ENCODE measurements at regions not wholly inside any gene's neighbourhood (a gene's known extent, or its start where the extent isn't known, plus 50 kb on each side); places are given as distances from the start of the nearest gene placed in this dataset.

- DNase-seq (ENCODE audit: extremely low spot score): no peak
- CTCF ChIA-PET: no interaction called here
- POLR2A ChIA-PET: no interaction called here
- TF ChIP-seq CTCF (IDR thresholded peaks at IDR 0.05; ENCODE audit: control extremely low read depth, extremely low read depth, low read depth, missing control alignments): no peak
These were observed 575.0 kb downstream of the XPNPEP1 start for GRCh38 chr10:109348324-109348723.

DNA sequence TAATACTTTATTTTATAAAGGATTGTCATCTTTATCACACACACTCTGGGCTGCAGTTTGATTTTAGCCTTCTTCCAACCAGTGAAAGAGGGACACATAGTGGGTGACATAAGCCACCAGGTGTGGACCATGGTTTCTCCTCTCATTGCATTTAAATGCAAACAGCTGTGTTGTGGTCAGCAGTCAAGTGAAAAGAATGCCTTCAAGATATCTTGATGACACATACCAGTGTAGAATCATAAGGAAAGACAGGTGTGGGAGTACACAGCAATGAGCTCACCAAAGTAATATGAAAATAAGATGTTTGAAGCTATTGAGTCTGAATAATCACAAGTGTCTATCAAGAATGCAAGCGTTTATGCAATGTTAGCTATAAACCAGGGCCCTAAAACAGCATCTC lies 580.0 kb downstream of the XPNPEP1 start:
- ChIA-PET CTCF (interaction anchor here (1.1 to 1.6 kb wide), 2 partner anchors 58 to 120 kb away, joined by 3 read pairs; no protein-coding TSS in a partner anchor), POLR2A (no interaction called here)
- no peak for DNase-seq (ENCODE audit: extremely low spot score)
- no peak for TF ChIP-seq CTCF (IDR thresholded peaks at IDR 0.05; ENCODE audit: control extremely low read depth, extremely low read depth, low read depth, missing control alignments)

- TF ChIP-seq CTCF (IDR thresholded peaks at IDR 0.05; ENCODE audit: control extremely low read depth, extremely low read depth, low read depth, missing control alignments): no peak
- CTCF ChIA-PET: no interaction called here
These were observed 581.3 kb downstream of the XPNPEP1 start for GRCh38 chr10:109341986-109342385.

DNA sequence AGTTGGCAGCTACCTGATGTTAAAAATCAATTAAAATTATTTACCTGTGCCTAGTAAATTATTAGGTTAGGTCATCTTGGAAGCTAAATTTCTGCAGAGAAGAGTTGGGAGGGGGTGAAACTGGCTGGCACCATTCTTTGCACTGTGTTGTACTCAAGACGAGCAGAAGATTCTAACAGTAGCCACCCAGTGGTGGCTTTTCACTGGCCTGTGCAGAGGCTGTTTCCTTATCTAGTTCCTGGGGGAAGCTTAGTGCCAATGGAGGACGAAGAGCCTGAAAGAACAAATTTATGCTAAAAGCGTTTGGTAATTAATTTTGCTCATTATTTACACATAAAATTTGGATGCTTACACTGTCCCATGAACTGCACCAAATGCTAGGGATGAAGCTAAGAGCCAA lies 595.3 kb downstream of the XPNPEP1 start:
- DNase-seq (ENCODE audit: extremely low spot score): no peak
- ChIA-PET POLR2A (no interaction called here), CTCF (interaction anchor here (1.0 to 1.2 kb wide), 2 partner anchors 10 kb away, joined by 3 to 5 read pairs; no protein-coding TSS in a partner anchor)
- TF ChIP-seq CTCF (IDR thresholded peaks at IDR 0.05; ENCODE audit: control extremely low read depth, extremely low read depth, low read depth, missing control alignments): no peak

More at GRCh38 chr10:109341986-109342385, 581.3 kb downstream of the XPNPEP1 start:
- DNase-seq (ENCODE audit: extremely low spot score): no peak
- POLR2A ChIA-PET: no interaction called here

GRCh38 chr10:109327266-109327665 lies 596.0 kb downstream of the XPNPEP1 start:
- POLR2A ChIA-PET: no interaction called here
- no peak for TF ChIP-seq CTCF (IDR thresholded peaks at IDR 0.05; ENCODE audit: control extremely low read depth, extremely low read depth, low read depth, missing control alignments)
- no peak for DNase-seq (ENCODE audit: extremely low spot score)
- CTCF ChIA-PET: interaction anchor here (1.0 to 1.3 kb wide), 2 partner anchors 11 to 12 kb away, joined by 3 read pairs; no protein-coding TSS in a partner anchor

- ChIA-PET POLR2A (no interaction called here), CTCF (no interaction called here)
- no peak for DNase-seq (ENCODE audit: extremely low spot score)
- no peak for TF ChIP-seq CTCF (IDR thresholded peaks at IDR 0.05; ENCODE audit: control extremely low read depth, extremely low read depth, low read depth, missing control alignments)
These were observed 598.6 kb downstream of the XPNPEP1 start for GRCh38 chr10:109324721-109325120.

Measured in GM10248 (cell line).